OCI-LY3 (cell line): ENCODE measurements at regions not wholly inside any gene's neighbourhood (a gene's known extent, or its start where the extent isn't known, plus 50 kb on each side); places are given as distances from the start of the nearest gene placed in this dataset.

Experiments
- CTCF ChIP-seq: fragments of 200-600, 300-600 bp; sonication (generic); IDR thresholded peaks from 2 replicates; pipeline ENCODE4 v1.5.1; 2014; ENCODE audit warnings: antibody characterized with exemption, low read length, low read depth
- EZH2phosphoT487 ChIP-seq: fragments of 200-600 bp; shearing (Covaris generic); IDR thresholded peaks from 2 replicates; pipeline ENCODE4 v1.6.1; 2018; ENCODE audit warnings: antibody characterized with exemption, mixed run types, low read depth

- TF ChIP-seq CTCF (no peak), EZH2phosphoT487 (no peak)
Observed at GRCh38 chr14:48527832-48528231, 852.4 kb upstream of the MDGA2 start.
